ENCODE measurements at regions not wholly inside any gene's neighbourhood (a gene's known extent, or its start where the extent isn't known, plus 50 kb on each side); places are given as distances from the start of the nearest gene placed in this dataset.

DNA sequence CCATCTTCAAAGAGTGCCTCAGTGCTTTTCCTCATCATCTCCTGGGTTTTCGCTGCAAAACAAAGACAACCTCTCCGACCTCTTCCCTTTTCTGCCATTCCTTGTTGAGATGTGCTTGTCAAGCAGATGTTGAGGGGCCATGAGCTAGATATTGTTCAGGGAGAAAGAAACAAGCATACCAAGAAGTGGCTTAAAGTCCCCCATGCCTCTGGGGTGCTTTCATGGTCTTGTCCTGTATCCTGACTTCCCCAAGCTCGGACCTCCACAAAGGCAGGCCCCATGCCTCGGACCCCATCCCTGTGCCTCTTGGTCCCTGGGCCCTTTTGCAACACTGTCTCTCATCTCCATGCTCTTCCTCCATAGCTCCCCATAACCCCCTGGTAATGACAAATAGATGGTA is 103.8 kb downstream of the C1orf94 start:
- TF ChIP-seq, protein P1, sequence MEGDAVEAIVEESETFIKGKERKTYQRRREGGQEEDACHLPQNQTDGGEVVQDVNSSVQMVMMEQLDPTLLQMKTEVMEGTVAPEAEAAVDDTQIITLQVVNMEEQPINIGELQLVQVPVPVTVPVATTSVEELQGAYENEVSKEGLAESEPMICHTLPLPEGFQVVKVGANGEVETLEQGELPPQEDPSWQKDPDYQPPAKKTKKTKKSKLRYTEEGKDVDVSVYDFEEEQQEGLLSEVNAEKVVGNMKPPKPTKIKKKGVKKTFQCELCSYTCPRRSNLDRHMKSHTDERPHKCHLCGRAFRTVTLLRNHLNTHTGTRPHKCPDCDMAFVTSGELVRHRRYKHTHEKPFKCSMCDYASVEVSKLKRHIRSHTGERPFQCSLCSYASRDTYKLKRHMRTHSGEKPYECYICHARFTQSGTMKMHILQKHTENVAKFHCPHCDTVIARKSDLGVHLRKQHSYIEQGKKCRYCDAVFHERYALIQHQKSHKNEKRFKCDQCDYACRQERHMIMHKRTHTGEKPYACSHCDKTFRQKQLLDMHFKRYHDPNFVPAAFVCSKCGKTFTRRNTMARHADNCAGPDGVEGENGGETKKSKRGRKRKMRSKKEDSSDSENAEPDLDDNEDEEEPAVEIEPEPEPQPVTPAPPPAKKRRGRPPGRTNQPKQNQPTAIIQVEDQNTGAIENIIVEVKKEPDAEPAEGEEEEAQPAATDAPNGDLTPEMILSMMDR (IDR thresholded peaks at IDR 0.05): no peak
- no peak for TF ChIP-seq ZFX (IDR thresholded peaks at IDR 0.05; ENCODE audit: borderline replicate concordance)
